ENCODE measurements at regions not wholly inside any gene's neighbourhood (a gene's known extent, or its start where the extent isn't known, plus 50 kb on each side); places are given as distances from the start of the nearest gene placed in this dataset.

GRCh38 chr4:148923881-148924280 lies 481.7 kb upstream of the NR3C2 start:
- Histone ChIP-seq H3K4me3 (replicated peaks in 1 of 4; ENCODE audit: control extremely low read depth in 1 of 4, insufficient read depth in 1 of 4, low read depth in 3 of 4, low read length in 4 of 4) (no peak overlapping the region), H3K27me3 (ENCODE audit: control insufficient read depth, insufficient read depth, low read length) (no peaks in the 10 kb centered on the region), H3K9ac (ENCODE audit: insufficient read depth, low read length) (no peak overlapping the region), H3K9me3 (ENCODE audit: control insufficient read depth, insufficient read depth, low read depth, low read length) (no peaks in the 10 kb centered on the region), H4K20me1 (ENCODE audit: control insufficient read depth, extremely low read depth, insufficient read depth, low read length) (no peaks in the 10 kb centered on the region), H3K4me2 (ENCODE audit: extremely low read depth, insufficient read depth, low read length) (no peak overlapping the region), H3K79me2 (ENCODE audit: control insufficient read depth, insufficient read depth, low read length) (no peaks in the 10 kb centered on the region), H3K4me1 (ENCODE audit: control insufficient read depth, extremely low read depth, insufficient read depth, low read length) (no peaks in the 10 kb centered on the region), H2AFZ (ENCODE audit: low read length) (no peak overlapping the region), H3K27ac (ENCODE audit: insufficient read depth, low read length) (no peak overlapping the region), H3K36me3 (ENCODE audit: control insufficient read depth, insufficient read depth, low read length) (no peaks in the 10 kb centered on the region)
- no peak for DNase-seq (ENCODE audit: low read depth in 2 of 2)
- TF ChIP-seq CTCF (conservative IDR thresholded peaks at IDR 0.05 in 1 of 2, IDR thresholded peaks at IDR 0.05 in 1 of 2; ENCODE audit: low read depth in 1 of 2, low read length in 2 of 2) = no peak
- no peak for TF ChIP-seq EZH2 (IDR thresholded peaks at IDR 0.05; ENCODE audit: low read length, missing control alignments)

- TF ChIP-seq CTCF (conservative IDR thresholded peaks at IDR 0.05 in 1 of 2, IDR thresholded peaks at IDR 0.05 in 1 of 2; ENCODE audit: low read depth in 1 of 2, low read length in 2 of 2) = no peak
- TF ChIP-seq EZH2 (IDR thresholded peaks at IDR 0.05; ENCODE audit: low read length, missing control alignments) = no peak
- no peak overlapping the region for H3K9ac ChIP-seq (ENCODE audit: insufficient read depth, low read length)
- H3K27me3 ChIP-seq (ENCODE audit: control insufficient read depth, insufficient read depth, low read length) = no peaks in the 10 kb centered on the region
- H2AFZ ChIP-seq (ENCODE audit: low read length) = no peak overlapping the region
- no peaks in the 10 kb centered on the region for H3K36me3 ChIP-seq (ENCODE audit: control insufficient read depth, insufficient read depth, low read length)
- H3K9me3 ChIP-seq (ENCODE audit: control insufficient read depth, insufficient read depth, low read depth, low read length) = no peaks in the 10 kb centered on the region
- no peak for DNase-seq (ENCODE audit: low read depth in 2 of 2)
- H4K20me1 ChIP-seq (ENCODE audit: control insufficient read depth, extremely low read depth, insufficient read depth, low read length) = no peaks in the 10 kb centered on the region
- no peak overlapping the region for H3K4me2 ChIP-seq (ENCODE audit: extremely low read depth, insufficient read depth, low read length)
- H3K27ac ChIP-seq (ENCODE audit: insufficient read depth, low read length) = no peak overlapping the region
- no peak overlapping the region for H3K4me3 ChIP-seq (replicated peaks in 1 of 4; ENCODE audit: control extremely low read depth in 1 of 4, insufficient read depth in 1 of 4, low read depth in 3 of 4, low read length in 4 of 4)
- no peaks in the 10 kb centered on the region for H3K79me2 ChIP-seq (ENCODE audit: control insufficient read depth, insufficient read depth, low read length)
- H3K4me1 ChIP-seq (ENCODE audit: control insufficient read depth, extremely low read depth, insufficient read depth, low read length) = no peaks in the 10 kb centered on the region
Measured at GRCh38 chr4:148922497-148922896, 480.3 kb upstream of the NR3C2 start.

- H3K4me2 ChIP-seq (ENCODE audit: extremely low read depth, insufficient read depth, low read length) = no peak overlapping the region
- no peaks in the 10 kb centered on the region for H3K79me2 ChIP-seq (ENCODE audit: control insufficient read depth, insufficient read depth, low read length)
- no peak for TF ChIP-seq CTCF (conservative IDR thresholded peaks at IDR 0.05 in 1 of 2, IDR thresholded peaks at IDR 0.05 in 1 of 2; ENCODE audit: low read depth in 1 of 2, low read length in 2 of 2)
- no peak for TF ChIP-seq EZH2 (IDR thresholded peaks at IDR 0.05; ENCODE audit: low read length, missing control alignments)
- no peak overlapping the region for H3K9ac ChIP-seq (ENCODE audit: insufficient read depth, low read length)
- H2AFZ ChIP-seq (ENCODE audit: low read length) = no peak overlapping the region
- no peaks in the 10 kb centered on the region for H3K27me3 ChIP-seq (ENCODE audit: control insufficient read depth, insufficient read depth, low read length)
- H3K9me3 ChIP-seq (ENCODE audit: control insufficient read depth, insufficient read depth, low read depth, low read length) = no peaks in the 10 kb centered on the region
- H3K4me1 ChIP-seq (ENCODE audit: control insufficient read depth, extremely low read depth, insufficient read depth, low read length) = no peaks in the 10 kb centered on the region
- no peak overlapping the region for H3K4me3 ChIP-seq (replicated peaks in 1 of 4; ENCODE audit: control extremely low read depth in 1 of 4, insufficient read depth in 1 of 4, low read depth in 3 of 4, low read length in 4 of 4)
- DNase-seq (ENCODE audit: low read depth in 2 of 2) = no peak
- no peak overlapping the region for H3K27ac ChIP-seq (ENCODE audit: insufficient read depth, low read length)
- H3K36me3 ChIP-seq (ENCODE audit: control insufficient read depth, insufficient read depth, low read length) = no peaks in the 10 kb centered on the region
- H4K20me1 ChIP-seq (ENCODE audit: control insufficient read depth, extremely low read depth, insufficient read depth, low read length) = no peaks in the 10 kb centered on the region
Measured at GRCh38 chr4:148914734-148915133, 472.5 kb upstream of the NR3C2 start.
